Liver (tissue), 8 donors: ENCODE measurements at regions not wholly inside any gene's neighbourhood (a gene's known extent, or its start where the extent isn't known, plus 50 kb on each side); places are given as distances from the start of the nearest gene placed in this dataset.
A peak's percentile ranks its signal among the peaks of the same experiment; 100 is the strongest.

ENCODE experiments used
- DNase-seq: peaks from one replicate; pipeline ENCODE4 v3.0.0-alpha.2; 2017; ENCODE audit warnings: low spot score
- H3K27ac ChIP-seq, 2 donors: one replicate each; pipeline ENCODE4 v1.7.0; 2013; ENCODE audit warnings: inconsistent platforms in 2 of 2, low read length in 2 of 2, control low read depth in 1 of 2, low read depth in 1 of 2, mild to moderate bottlenecking in 1 of 2
- H3K27me3 ChIP-seq, 4 donors: one replicate each; pipeline versions ENCODE4 v1.6.1 to v1.7.0; 2013; ENCODE audit warnings: low read length in 3 of 4, inconsistent platforms in 1 of 4, mild to moderate bottlenecking in 1 of 4, moderate library complexity in 1 of 4; ENCODE audit not compliant: control insufficient read depth in 4 of 4, insufficient read depth in 4 of 4
- H3K36me3 ChIP-seq, 4 donors: one replicate each; pipeline versions ENCODE4 v1.6.1 to v1.7.0; 2013; ENCODE audit warnings: low read length in 3 of 4, mild to moderate bottlenecking in 3 of 4, low read depth in 1 of 4, moderate library complexity in 1 of 4; ENCODE audit not compliant: control insufficient read depth in 4 of 4, insufficient read depth in 3 of 4
- H3K4me1 ChIP-seq, 4 donors: one replicate each; pipeline versions ENCODE4 v1.6.1 to v1.7.0; 2013; ENCODE audit warnings: low read length in 3 of 4, mild to moderate bottlenecking in 3 of 4, moderate library complexity in 1 of 4; ENCODE audit not compliant: control insufficient read depth in 4 of 4, insufficient read depth in 4 of 4
- H3K4me3 ChIP-seq, 3 donors: one replicate each; pipeline versions ENCODE4 v1.6.1 to v1.7.0; 2013; ENCODE audit warnings: low read length in 3 of 3, control low read depth in 1 of 3, low read depth in 1 of 3, mild to moderate bottlenecking in 1 of 3
- H3K9ac ChIP-seq, 2 donors: one replicate each; pipeline ENCODE4 v1.7.0; 2013; ENCODE audit warnings: low read length in 2 of 2, mild to moderate bottlenecking in 2 of 2, moderate library complexity in 2 of 2, control low read depth in 1 of 2, low read depth in 1 of 2
- H3K9me3 ChIP-seq, 4 donors: one replicate each; pipeline versions ENCODE4 v1.6.1 to v1.7.0; 2013; ENCODE audit warnings: low read length in 3 of 4; ENCODE audit not compliant: control insufficient read depth in 4 of 4
- ATF3 ChIP-seq: IDR thresholded peaks from 2 replicates; pipeline ENCODE4 v1.6.1; 2016; ENCODE audit warnings: antibody characterized with exemption
- EGR1 ChIP-seq, 2 donors: IDR thresholded peaks; 2 replicates each; pipeline ENCODE4 v1.6.1; 2016 to 2018; ENCODE audit warnings: antibody characterized with exemption in 2 of 2, low read depth in 2 of 2
- FOXA1 ChIP-seq: IDR thresholded peaks from 2 replicates; pipeline ENCODE4 v1.6.1; 2016; ENCODE audit warnings: antibody characterized with exemption
- HNF4A ChIP-seq, 2 donors: conservative IDR thresholded peaks; 2 replicates each; pipeline ENCODE4 v1.6.1; 2016; ENCODE audit warnings: antibody characterized with exemption in 2 of 2, mild to moderate bottlenecking in 2 of 2
- HNF4G ChIP-seq: IDR thresholded peaks from 2 replicates; pipeline ENCODE4 v1.6.1; 2016; ENCODE audit warnings: antibody characterized with exemption
- JUND ChIP-seq, 2 donors: IDR thresholded peaks; 2 replicates each; pipeline ENCODE4 v1.6.1; 2016; ENCODE audit warnings: antibody characterized with exemption in 2 of 2
- NR2F2 ChIP-seq: IDR thresholded peaks from 2 replicates; pipeline ENCODE4 v1.6.1; 2016; ENCODE audit warnings: antibody characterized with exemption
- RAD21 ChIP-seq, 2 donors: IDR thresholded peaks; 2 replicates each; pipeline ENCODE4 v1.6.1; 2016; ENCODE audit warnings: antibody characterized with exemption in 2 of 2, mild to moderate bottlenecking in 2 of 2
- REST ChIP-seq: IDR thresholded peaks from 2 replicates; pipeline ENCODE4 v1.6.1; 2016; ENCODE audit warnings: antibody characterized with exemption, mild to moderate bottlenecking
- RXRA ChIP-seq, 2 donors: IDR thresholded peaks; 2 replicates each; pipeline ENCODE4 v1.6.1; 2017 to 2018; ENCODE audit warnings: antibody characterized with exemption in 2 of 2, mild to moderate bottlenecking in 1 of 2
- SP1 ChIP-seq: IDR thresholded peaks from 2 replicates; pipeline ENCODE4 v1.6.1; 2018; ENCODE audit warnings: antibody characterized with exemption, mild to moderate bottlenecking
- TAF1 ChIP-seq: conservative IDR thresholded peaks from 2 replicates; pipeline ENCODE4 v1.6.1; 2016; ENCODE audit warnings: antibody characterized with exemption, mild to moderate bottlenecking
- YY1 ChIP-seq: IDR thresholded peaks from 2 replicates; pipeline ENCODE4 v1.6.1; 2016; ENCODE audit warnings: antibody characterized with exemption, mild to moderate bottlenecking
- WGBS: extraction: QIAGEN DNeasy Blood & Tissue Kit; methylation state at CpG from one replicate; pipeline ENCODE4 v1.1.7; 2013; 5-methylcytosine and 5-hydroxymethylcytosine counted together
- TF ChIP-seq, protein P1 (sequence below): fragments of 150-350 bp; IDR thresholded peaks from 2 replicates; pipeline ENCODE4 v1.5.1; 2017; ENCODE audit warnings: improper control_type of control experiment, low read depth, low read length; ENCODE audit not compliant: missing input control
- TF ChIP-seq, protein P2 (sequence below): IDR thresholded peaks from 2 replicates; pipeline ENCODE4 v1.6.1; 2016; ENCODE audit warnings: antibody characterized with exemption
- donor health status: healthy.
- donor health status: healthy.
- donor health status: healthy.
- donor health status: healthy.
- donor health status: healthy.

- TF ChIP-seq, protein P1, sequence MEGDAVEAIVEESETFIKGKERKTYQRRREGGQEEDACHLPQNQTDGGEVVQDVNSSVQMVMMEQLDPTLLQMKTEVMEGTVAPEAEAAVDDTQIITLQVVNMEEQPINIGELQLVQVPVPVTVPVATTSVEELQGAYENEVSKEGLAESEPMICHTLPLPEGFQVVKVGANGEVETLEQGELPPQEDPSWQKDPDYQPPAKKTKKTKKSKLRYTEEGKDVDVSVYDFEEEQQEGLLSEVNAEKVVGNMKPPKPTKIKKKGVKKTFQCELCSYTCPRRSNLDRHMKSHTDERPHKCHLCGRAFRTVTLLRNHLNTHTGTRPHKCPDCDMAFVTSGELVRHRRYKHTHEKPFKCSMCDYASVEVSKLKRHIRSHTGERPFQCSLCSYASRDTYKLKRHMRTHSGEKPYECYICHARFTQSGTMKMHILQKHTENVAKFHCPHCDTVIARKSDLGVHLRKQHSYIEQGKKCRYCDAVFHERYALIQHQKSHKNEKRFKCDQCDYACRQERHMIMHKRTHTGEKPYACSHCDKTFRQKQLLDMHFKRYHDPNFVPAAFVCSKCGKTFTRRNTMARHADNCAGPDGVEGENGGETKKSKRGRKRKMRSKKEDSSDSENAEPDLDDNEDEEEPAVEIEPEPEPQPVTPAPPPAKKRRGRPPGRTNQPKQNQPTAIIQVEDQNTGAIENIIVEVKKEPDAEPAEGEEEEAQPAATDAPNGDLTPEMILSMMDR: no peak
- no peak for TF ChIP-seq HNF4G
- no peak overlapping the region for H3K9ac ChIP-seq
- no peaks in the 10 kb centered on the region for H3K27me3 ChIP-seq
- H3K4me1 ChIP-seq: no peaks in the 10 kb centered on the region
- peak overlapping the region in 2 of 3 donors; percentile 23 to 27 for H3K4me3 ChIP-seq
- no peak for DNase-seq
- H3K9me3 ChIP-seq: peaks cover 0 to 19% (median 9%) of the 10 kb centered on the region in 4 donors
- WGBS: 83% methylated on average over 5 of the region's 5 CpGs
- H3K36me3 ChIP-seq: no peaks in the 10 kb centered on the region
- H3K27ac ChIP-seq: no peak overlapping the region
Measured at GRCh38 chr7:24425664-24426063, 141.7 kb downstream of the NPY start.

- WGBS: 67% methylated on average over 2 of the region's 2 CpGs
Measured at GRCh38 chr7:24427048-24427447, 143.1 kb downstream of the NPY start.

DNA sequence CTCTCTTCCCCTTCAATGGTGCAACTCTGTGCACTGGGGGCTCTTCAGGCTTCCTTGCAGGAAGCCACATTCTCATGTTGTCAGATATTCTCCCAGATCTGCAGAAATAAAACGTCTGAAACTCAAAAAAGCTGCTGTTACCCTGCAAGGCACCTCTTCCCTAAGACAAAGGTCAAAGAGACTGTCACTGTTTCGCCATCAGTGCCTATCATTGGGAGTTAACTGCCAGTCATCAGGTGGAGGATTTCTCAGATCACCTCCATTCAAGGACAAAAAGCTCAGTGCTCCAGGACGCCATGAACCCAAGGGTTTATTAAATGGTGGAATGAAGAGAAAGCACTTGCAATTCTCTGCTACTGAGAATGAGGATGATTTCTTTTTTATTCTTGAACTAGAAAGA lies 144.6 kb upstream of the PALS2 start:
- H3K36me3 ChIP-seq: no peaks in the 10 kb centered on the region
- H3K9me3 ChIP-seq: peaks cover 0 to 19% (median 9%) of the 10 kb centered on the region in 4 donors
- 37% methylated on average over 3 of the region's 3 CpGs for WGBS
- H3K4me3 ChIP-seq: no peak overlapping the region
- H3K9ac ChIP-seq: no peak overlapping the region
- no peak for TF ChIP-seq REST
- TF ChIP-seq EGR1 (IDR thresholded peaks at IDR 0.05; ENCODE audit: low read depth in 2 of 2): no peak
- TF ChIP-seq HNF4G: no peak
- no peak for TF ChIP-seq SP1
- no peak for TF ChIP-seq JUND (IDR thresholded peaks at IDR 0.05)
- TF ChIP-seq, protein P2, sequence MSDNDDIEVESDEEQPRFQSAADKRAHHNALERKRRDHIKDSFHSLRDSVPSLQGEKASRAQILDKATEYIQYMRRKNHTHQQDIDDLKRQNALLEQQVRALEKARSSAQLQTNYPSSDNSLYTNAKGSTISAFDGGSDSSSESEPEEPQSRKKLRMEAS: no peak
- H3K27ac ChIP-seq: no peak overlapping the region
- DNase-seq: no peak
- H3K4me1 ChIP-seq: no peaks in the 10 kb centered on the region
- H3K27me3 ChIP-seq: no peaks in the 10 kb centered on the region

More at GRCh38 chr7:24427048-24427447, 143.1 kb downstream of the NPY start:
- TF ChIP-seq RAD21 (IDR thresholded peaks at IDR 0.05) (no peak), YY1 (no peak), FOXA1 (no peak), REST (no peak), JUND (IDR thresholded peaks at IDR 0.05) (no peak), TAF1 (no peak), ATF3 (no peak), HNF4A (conservative IDR thresholded peaks at IDR 0.05) (no peak), NR2F2 (no peak), RXRA (IDR thresholded peaks at IDR 0.05) (no peak)
- Histone ChIP-seq H3K4me1 (no peaks in the 10 kb centered on the region), H3K4me3 (no peak overlapping the region), H3K27ac (no peak overlapping the region), H3K9ac (no peak overlapping the region), H3K9me3 (peaks cover 0 to 19% (median 9%) of the 10 kb centered on the region in 4 donors), H3K27me3 (no peaks in the 10 kb centered on the region), H3K36me3 (no peaks in the 10 kb centered on the region)
- DNase-seq: no peak
